AG10803 (cell line): ENCODE measurements at regions not wholly inside any gene's neighbourhood (a gene's known extent, or its start where the extent isn't known, plus 50 kb on each side); places are given as distances from the start of the nearest gene placed in this dataset.
"Not testable (repeated sequence)": the region's sequence is repeated elsewhere in the genome, so short reads cannot be mapped to it uniquely, and the experiment has no call there.

Source experiments
- DNase-seq: peaks from one replicate; pipeline ENCODE4 v3.0.0; 2010; ENCODE audit warnings: low read depth
- H3K4me3 ChIP-seq: 2 replicates; pipeline ENCODE4 v1.5.1; 2011; ENCODE audit warnings: mild to moderate bottlenecking, low read length, control low read depth
- CTCF ChIP-seq: conservative IDR thresholded peaks from 2 replicates; pipeline ENCODE4 v1.5.1; 2011; ENCODE audit warnings: mild to moderate bottlenecking, low read length, control low read depth, inconsistent platforms

- TF ChIP-seq CTCF = no peak
Observed at GRCh38 chr1:209191262-209191634, 392.3 kb upstream of the CAMK1G start.

GRCh38 chr1:209196140-209196539 lies 387.4 kb upstream of the CAMK1G start:
- no peak overlapping the region for H3K4me3 ChIP-seq
- no peak for TF ChIP-seq CTCF
- no peak for DNase-seq

More at GRCh38 chr1:209191262-209191634, 392.3 kb upstream of the CAMK1G start:
- no peak for DNase-seq
- no peak overlapping the region for H3K4me3 ChIP-seq

GRCh38 chr1:209198961-209199750 lies 384.4 kb upstream of the CAMK1G start:
- no peak overlapping the region for H3K4me3 ChIP-seq
- TF ChIP-seq CTCF = no peak
- DNase-seq = no peak

GRCh38 chr1:209199822-209200221 lies 383.7 kb upstream of the CAMK1G start:
- TF ChIP-seq CTCF = no peak
- DNase-seq = no peak
- no peak overlapping the region for H3K4me3 ChIP-seq

GRCh38 chr1:209202321-209202720 lies 381.2 kb upstream of the CAMK1G start:
- DNase-seq, H3K4me3 ChIP-seq: not testable (repeated sequence)

GRCh38 chr1:209202830-209203532 lies 380.5 kb upstream of the CAMK1G start:
- TF ChIP-seq CTCF = peak; percentile 74
- peak; percentile 67 for DNase-seq
- no peak overlapping the region for H3K4me3 ChIP-seq

- TF ChIP-seq CTCF = no peak
- no peak for DNase-seq
- no peak overlapping the region for H3K4me3 ChIP-seq
Observed at GRCh38 chr1:209203533-209203895, 380.0 kb upstream of the CAMK1G start.
